IMR-90 (cell line): ENCODE measurements at regions not wholly inside any gene's neighbourhood (a gene's known extent, or its start where the extent isn't known, plus 50 kb on each side); places are given as distances from the start of the nearest gene placed in this dataset.

Experiments
- ATAC-seq: fragments of 200-7000 bp; cut with Tn5 transposase; 2 replicates; pipeline ENCODE4 v1.9.1; 2020; ENCODE audit warnings: low read depth, mild to moderate bottlenecking, moderate library complexity
- BruUV-seq: library from RNA; stranded (reverse); fragments of 400-500 nt; replicated peaks from 2 replicates; lab custom pipeline; 2021; lab: Mats Ljungman, UMichigan
- CTCF ChIA-PET: fragments of 300-600 bp; formaldehyde crosslinking; extraction: SDS; loops from one replicate; lab custom pipeline; 2021; ENCODE audit warnings: antibody characterized with exemption; lab: Yijun Ruan, JAX
- POLR2A ChIA-PET: fragments of 300-600 bp; sonication (Branson Sonifier 250); formaldehyde crosslinking; loops from one replicate; lab custom pipeline; 2022; ENCODE audit warnings: antibody characterized with exemption; ENCODE audit not compliant: unreplicated experiment; lab: Charles Lee
- DNase-seq: peaks from one replicate; pipeline ENCODE4 v3.0.0; 2013
- H2AFZ ChIP-seq: replicated peaks from 2 replicates; pipeline ENCODE3; 2013; ENCODE audit warnings: low read length, mild to moderate bottlenecking; ENCODE audit not compliant: poor library complexity
- H2AK5ac ChIP-seq: 2 replicates; pipeline ENCODE4 v1.6.1; 2013; ENCODE audit warnings: low read depth, low read length, inconsistent platforms
- H2AK9ac ChIP-seq: replicated peaks from 2 replicates; pipeline ENCODE3; 2013; ENCODE audit warnings: mild to moderate bottlenecking, low read depth, low read length, moderate library complexity; ENCODE audit not compliant: poor library complexity
- H2BK120ac ChIP-seq: 2 replicates; pipeline ENCODE4 v1.6.1; 2013; ENCODE audit warnings: low read depth, low read length, inconsistent platforms
- H2BK15ac ChIP-seq: 3 replicates; pipeline ENCODE4 v1.6.1; 2013; ENCODE audit warnings: low read depth, low read length, inconsistent platforms
- H2BK20ac ChIP-seq: 2 replicates; pipeline ENCODE4 v1.6.1; 2013; ENCODE audit warnings: low read depth, mild to moderate bottlenecking, inconsistent platforms, low read length, moderate library complexity
- H2BK5ac ChIP-seq: 2 replicates; pipeline ENCODE4 v1.6.1; 2013; ENCODE audit warnings: mild to moderate bottlenecking, low read depth, low read length, inconsistent platforms; ENCODE audit not compliant: poor library complexity, severe bottlenecking
- H3K14ac ChIP-seq: replicated peaks from 2 replicates; pipeline ENCODE4 v1.6.1; 2013; ENCODE audit warnings: low read depth, low read length, inconsistent platforms
- H3K18ac ChIP-seq: 2 replicates; pipeline ENCODE4 v1.6.1; 2013; ENCODE audit warnings: low read depth, low read length, control low read depth
- H3K23ac ChIP-seq: 2 replicates; pipeline ENCODE4 v1.6.1; 2013; ENCODE audit warnings: low read depth, low read length, inconsistent platforms
- H3K27ac ChIP-seq: 2 replicates; pipeline ENCODE4 v1.5.1; 2013; ENCODE audit warnings: mild to moderate bottlenecking, control low read depth, low read length; ENCODE audit not compliant: insufficient read depth
- H3K27me3 ChIP-seq: 2 replicates; pipeline ENCODE4 v1.6.1; 2013; ENCODE audit warnings: low read length; ENCODE audit not compliant: control insufficient read depth, insufficient read depth
- H3K36me3 ChIP-seq: 2 replicates; pipeline ENCODE4 v1.6.1; 2013; ENCODE audit warnings: low read length, mixed read lengths; ENCODE audit not compliant: control insufficient read depth, insufficient read depth
- H3K4ac ChIP-seq: 2 replicates; pipeline ENCODE4 v1.6.1; 2013; ENCODE audit warnings: low read depth, low read length, inconsistent platforms
- H3K4me1 ChIP-seq: 2 replicates; pipeline ENCODE4 v1.6.1; 2013; ENCODE audit warnings: low read length, mixed read lengths; ENCODE audit not compliant: control insufficient read depth, insufficient read depth
- H3K4me2 ChIP-seq: 2 replicates; pipeline ENCODE4 v1.6.1; 2013; ENCODE audit warnings: low read depth, mild to moderate bottlenecking, control low read depth, low read length, moderate library complexity
- H3K4me3 ChIP-seq: 2 replicates; pipeline ENCODE4 v1.5.1; 2013; ENCODE audit warnings: low read depth, mild to moderate bottlenecking, control low read depth, low read length, moderate library complexity; ENCODE audit not compliant: insufficient read depth
- H3K56ac ChIP-seq: 2 replicates; pipeline ENCODE4 v1.6.1; 2013; ENCODE audit warnings: low read length, inconsistent platforms; ENCODE audit not compliant: insufficient read depth; ENCODE audit errors: extremely low read depth
- H3K79me1 ChIP-seq, 2 experiments: 2 replicates each; pipeline ENCODE4 v1.6.1; 2013; ENCODE audit warnings: low read length in 2 of 2, inconsistent platforms in 1 of 2, low read depth in 1 of 2
- H3K9ac ChIP-seq: 2 replicates; pipeline ENCODE4 v1.6.1; 2013; ENCODE audit warnings: low read depth, low read length, control low read depth
- H3K9me1 ChIP-seq: 2 replicates; pipeline ENCODE4 v1.6.1; 2013; ENCODE audit warnings: low read length, inconsistent platforms; ENCODE audit not compliant: insufficient read depth
- H3K9me3 ChIP-seq: 2 replicates; pipeline ENCODE4 v1.6.1; 2013; ENCODE audit warnings: low read length; ENCODE audit not compliant: control insufficient read depth, insufficient read depth
- H4K20me1 ChIP-seq: 2 replicates; pipeline ENCODE4 v1.6.1; 2013; ENCODE audit warnings: low read length, inconsistent platforms; ENCODE audit not compliant: insufficient read depth
- H4K5ac ChIP-seq: 2 replicates; pipeline ENCODE4 v1.6.1; 2013; ENCODE audit warnings: mild to moderate bottlenecking, low read depth, low read length, control low read depth
- H4K8ac ChIP-seq, 2 experiments: 2 replicates each; pipeline ENCODE4 v1.6.1; 2013; ENCODE audit warnings: low read depth in 2 of 2, low read length in 2 of 2, control low read depth in 1 of 2, inconsistent platforms in 1 of 2
- H4K91ac ChIP-seq: 2 replicates; pipeline ENCODE4 v1.6.1; 2013; ENCODE audit warnings: low read depth, low read length, inconsistent platforms; ENCODE audit not compliant: insufficient read depth
- BHLHE40 ChIP-seq: fragments of 150-350 bp; IDR thresholded peaks from 2 replicates; pipeline ENCODE4 v1.6.1; 2016; ENCODE audit warnings: mild to moderate bottlenecking, low read depth, low read length
- CEBPB ChIP-seq: IDR thresholded peaks from 2 replicates; pipeline ENCODE4 v1.6.1; 2012; ENCODE audit warnings: low read depth, low read length, improper control_type of control experiment
- FOS ChIP-seq: fragments of 150-350 bp; IDR thresholded peaks from 2 replicates; pipeline ENCODE4 v1.6.1; 2016; ENCODE audit warnings: low read depth, low read length
- MAFK ChIP-seq: IDR thresholded peaks from 2 replicates; pipeline ENCODE4 v1.6.1; 2012; ENCODE audit warnings: low read depth, low read length, improper control_type of control experiment
- NFE2L2 ChIP-seq: fragments of 150-350 bp; IDR thresholded peaks from 2 replicates; pipeline ENCODE4 v1.6.1; 2016; ENCODE audit warnings: low read depth, mild to moderate bottlenecking, low read length
- POLR2A ChIP-seq: IDR thresholded peaks from 2 replicates; pipeline ENCODE4 v1.6.1; 2012; ENCODE audit warnings: mild to moderate bottlenecking, low read depth, low read length
- RAD21 ChIP-seq: IDR thresholded peaks from 2 replicates; pipeline ENCODE4 v1.6.1; 2012; ENCODE audit warnings: low read length, improper control_type of control experiment
- RCOR1 ChIP-seq: IDR thresholded peaks from 2 replicates; pipeline ENCODE4 v1.6.1; 2012; ENCODE audit warnings: mild to moderate bottlenecking, low read length, improper control_type of control experiment; ENCODE audit not compliant: insufficient replicate concordance
- RFX5 ChIP-seq: IDR thresholded peaks from 2 replicates; pipeline ENCODE4 v1.8.0; 2012; ENCODE audit warnings: low read depth, mild to moderate bottlenecking, low read length, moderate library complexity
- WGBS, 2 experiments: methylation state at CpG; one replicate each; pipeline versions ENCODE4 v1.1.5 to v1.1.7; 2013; ENCODE audit warnings: missing lambda C conversion rate in 2 of 2; ENCODE audit not compliant: insufficient read length in 1 of 2; ENCODE audit errors: extremely low coverage in 2 of 2; 5-methylcytosine and 5-hydroxymethylcytosine counted together
- dilution Hi-C: fragments of 300-500 bp; cut with HindIII; formaldehyde crosslinking; loops from one replicate; pipeline ENCODE4 v1.14.3; 2018; ENCODE audit warnings: low sequenced_read_pairs; ENCODE audit not compliant: unreplicated experiment
- in situ Hi-C: fragments of 300-500 bp; cut with MboI; formaldehyde crosslinking; loops from 3 replicates; pipeline ENCODE4 v1.14.3; 2019; ENCODE audit warnings: low sequenced_read_pairs, inconsistent platforms, mixed read lengths
- intact Hi-C: fragments of 100-400 bp; cut with micrococcal nuclease; formaldehyde crosslinking; loops from 2 replicates; pipeline ENCODE4 v1.10.0; 2022
- TF ChIP-seq, protein P1 (sequence below): fragments of 150-350 bp; IDR thresholded peaks from 2 replicates; pipeline ENCODE4 v1.6.1; 2016; ENCODE audit warnings: low read depth, mild to moderate bottlenecking, low read length, moderate library complexity, borderline replicate concordance
- TF ChIP-seq, protein P2 (sequence below): fragments of 150-350 bp; IDR thresholded peaks from 2 replicates; pipeline ENCODE4 v1.6.1; 2017; ENCODE audit warnings: mild to moderate bottlenecking, antibody characterized with exemption, low read length, low read depth

DNA sequence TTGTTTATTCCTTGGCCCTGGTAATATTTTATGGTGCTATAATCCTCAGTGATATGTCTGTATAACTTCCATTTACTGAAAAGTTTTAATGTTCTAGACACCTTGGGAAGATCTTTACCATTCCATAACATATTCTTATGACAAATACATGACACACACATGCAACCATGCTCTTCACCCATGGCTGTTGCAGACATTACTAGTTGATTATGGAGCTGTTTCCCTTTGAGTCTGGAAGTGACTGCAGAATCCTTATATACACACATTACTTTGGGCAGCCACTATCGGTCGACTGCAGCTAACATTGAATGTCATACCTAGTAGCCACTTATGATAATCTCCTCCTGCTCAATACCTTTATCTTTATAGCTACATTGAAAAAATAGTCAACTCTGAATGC lies 243.1 kb upstream of the ADAMTS9 start:
- H2AK9ac ChIP-seq = no peak overlapping the region
- no peak overlapping the region for H2AFZ ChIP-seq
- H3K23ac ChIP-seq = no peak overlapping the region
- DNase-seq (no peak), ATAC-seq (no peak)
- H2BK20ac ChIP-seq = no peak overlapping the region
- no peak overlapping the region for H2BK120ac ChIP-seq
- no peaks in the 10 kb centered on the region for H4K20me1 ChIP-seq
- no peak overlapping the region for H4K8ac ChIP-seq
- in situ Hi-C loops (no loop called here), dilution Hi-C loops (no loop called here), intact Hi-C loops (no loop called here)
- H3K9me3 ChIP-seq = peaks cover 5% of the 10 kb centered on the region; the same call in 1 of the 2 replicates
- no peak overlapping the region for H2BK15ac ChIP-seq
- no peaks in the 10 kb centered on the region for H3K27me3 ChIP-seq
- no peaks in the 10 kb centered on the region for H3K9me1 ChIP-seq
- no peak overlapping the region for H3K14ac ChIP-seq
- TF ChIP-seq FOS (no peak), NFE2L2 (no peak), RAD21 (no peak), RCOR1 (no peak), RFX5 (no peak), MAFK (no peak), CEBPB (no peak), POLR2A (no peak), BHLHE40 (no peak)
- TF ChIP-seq, protein P1, sequence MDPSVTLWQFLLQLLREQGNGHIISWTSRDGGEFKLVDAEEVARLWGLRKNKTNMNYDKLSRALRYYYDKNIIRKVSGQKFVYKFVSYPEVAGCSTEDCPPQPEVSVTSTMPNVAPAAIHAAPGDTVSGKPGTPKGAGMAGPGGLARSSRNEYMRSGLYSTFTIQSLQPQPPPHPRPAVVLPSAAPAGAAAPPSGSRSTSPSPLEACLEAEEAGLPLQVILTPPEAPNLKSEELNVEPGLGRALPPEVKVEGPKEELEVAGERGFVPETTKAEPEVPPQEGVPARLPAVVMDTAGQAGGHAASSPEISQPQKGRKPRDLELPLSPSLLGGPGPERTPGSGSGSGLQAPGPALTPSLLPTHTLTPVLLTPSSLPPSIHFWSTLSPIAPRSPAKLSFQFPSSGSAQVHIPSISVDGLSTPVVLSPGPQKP = no peak
- TF ChIP-seq, protein P2, sequence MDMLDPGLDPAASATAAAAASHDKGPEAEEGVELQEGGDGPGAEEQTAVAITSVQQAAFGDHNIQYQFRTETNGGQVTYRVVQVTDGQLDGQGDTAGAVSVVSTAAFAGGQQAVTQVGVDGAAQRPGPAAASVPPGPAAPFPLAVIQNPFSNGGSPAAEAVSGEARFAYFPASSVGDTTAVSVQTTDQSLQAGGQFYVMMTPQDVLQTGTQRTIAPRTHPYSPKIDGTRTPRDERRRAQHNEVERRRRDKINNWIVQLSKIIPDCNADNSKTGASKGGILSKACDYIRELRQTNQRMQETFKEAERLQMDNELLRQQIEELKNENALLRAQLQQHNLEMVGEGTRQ = no peak
- no peak overlapping the region for H3K9ac ChIP-seq
- H4K5ac ChIP-seq = no peak overlapping the region
- POLR2A ChIA-PET = no interaction called here
- no peaks in the 10 kb centered on the region for H3K4me1 ChIP-seq
- no peaks in the 10 kb centered on the region for H3K79me1 ChIP-seq
- no peak overlapping the region for H3K18ac ChIP-seq
- WGBS, 2 experiments = no CpG with 5 or more reads among the region's 2 CpGs
- H2AK5ac ChIP-seq = no peak overlapping the region
- no peak overlapping the region for H3K4ac ChIP-seq
- no peak overlapping the region for H2BK5ac ChIP-seq
- no peak overlapping the region for H4K91ac ChIP-seq
- CTCF ChIA-PET = no interaction called here
- no peak overlapping the region for H3K4me2 ChIP-seq
- no peaks in the 10 kb centered on the region for H3K36me3 ChIP-seq
- H3K4me3 ChIP-seq = no peak overlapping the region
- H3K56ac ChIP-seq = no peak overlapping the region
- no peak overlapping the region for H3K27ac ChIP-seq
- BruUV-seq = no TSS peak
